Smooth muscle cell (in vitro differentiated cells): ENCODE measurements at regions not wholly inside any gene's neighbourhood (a gene's known extent, or its start where the extent isn't known, plus 50 kb on each side); places are given as distances from the start of the nearest gene placed in this dataset.

Source experiments
- DNase-seq: peaks from one replicate; lab custom pipeline; 2025; ENCODE audit not compliant: unreplicated experiment; lab: John Stamatoyannopoulos, UW
- H2AFZ ChIP-seq: fragments of 200-600 bp; sonication (generic); 2 replicates; pipeline ENCODE4 v1.6.0; 2016; ENCODE audit warnings: antibody characterized with exemption, low read depth, mild to moderate bottlenecking
- H3F3A ChIP-seq: fragments of 200-600 bp; sonication (generic); 2 replicates; pipeline ENCODE4 v1.6.0; 2017; ENCODE audit warnings: antibody characterized with exemption, low read depth
- H3K27ac ChIP-seq: fragments of 200-600 bp; sonication (generic); 2 replicates; pipeline ENCODE4 v1.5.1; 2016; ENCODE audit warnings: low read depth, mild to moderate bottlenecking
- H3K27me3 ChIP-seq: fragments of 200-600 bp; sonication (generic); 2 replicates; pipeline ENCODE4 v1.6.1; 2016; ENCODE audit warnings: low read depth, mild to moderate bottlenecking
- H3K36me3 ChIP-seq: fragments of 200-600 bp; sonication (generic); 2 replicates; pipeline ENCODE4 v1.5.1; 2016; ENCODE audit warnings: low read depth
- H3K4me1 ChIP-seq: fragments of 200-600 bp; sonication (generic); 2 replicates; pipeline ENCODE4 v1.5.1; 2016; ENCODE audit warnings: low read depth
- H3K4me2 ChIP-seq: fragments of 200-600 bp; sonication (generic); 2 replicates; pipeline ENCODE4 v1.6.0; 2016; ENCODE audit warnings: mild to moderate bottlenecking
- H3K4me3 ChIP-seq: fragments of 200-600 bp; sonication (generic); 2 replicates; pipeline ENCODE4 v1.5.1; 2016; ENCODE audit warnings: mild to moderate bottlenecking
- H3K79me2 ChIP-seq: fragments of 200-600 bp; sonication (generic); 2 replicates; pipeline ENCODE4 v1.6.0; 2016; ENCODE audit warnings: low read depth, mild to moderate bottlenecking
- H3K9ac ChIP-seq: fragments of 200-600 bp; sonication (generic); 2 replicates; pipeline ENCODE4 v1.6.0; 2016; ENCODE audit warnings: low read depth
- H3K9me3 ChIP-seq: fragments of 200-600 bp; sonication (generic); replicated peaks from 2 replicates; pipeline ENCODE4 v1.5.1; 2016; ENCODE audit warnings: low read depth
- H4K20me1 ChIP-seq: fragments of 200-600 bp; sonication (generic); 2 replicates; pipeline ENCODE4 v1.6.0; 2016; ENCODE audit warnings: low read depth
- WGBS: methylation state at CpG from one replicate; pipeline ENCODE4 v1.1.7; 2016; ENCODE audit warnings: low lambda C conversion rate; 5-methylcytosine and 5-hydroxymethylcytosine counted together
- TF ChIP-seq, protein P1 (sequence below): fragments of 200-600 bp; sonication (generic); IDR thresholded peaks from 2 replicates; pipeline ENCODE4 v1.5.1; 2017; ENCODE audit warnings: borderline replicate concordance, mild to moderate bottlenecking, antibody characterized with exemption; ENCODE audit not compliant: insufficient read depth, poor library complexity, severe bottlenecking

DNA sequence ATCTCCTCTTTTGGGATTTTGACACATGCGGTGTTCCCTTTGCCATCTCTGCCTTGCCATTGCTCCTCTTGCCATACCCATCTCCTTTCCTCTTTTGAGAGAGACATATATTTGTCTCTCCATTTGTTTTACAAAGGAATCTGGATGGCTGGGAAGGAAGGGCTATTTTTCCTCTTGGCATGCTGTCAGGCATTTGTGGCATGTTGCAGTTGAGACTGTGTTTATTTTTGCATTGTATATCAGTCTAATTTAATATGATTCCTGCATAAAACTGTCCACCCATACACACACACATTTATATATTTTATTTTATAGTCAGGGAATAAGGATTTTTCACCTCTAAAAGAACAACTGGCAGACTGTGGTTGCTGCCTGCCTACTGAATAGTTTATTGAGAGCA is 1105.8 kb upstream of the SEMA6A start:
- Histone ChIP-seq H3K9me3 (no peaks in the 10 kb centered on the region), H3K27ac (no peak overlapping the region), H4K20me1 (no peaks in the 10 kb centered on the region), H3K9ac (no peak overlapping the region), H3K4me2 (no peak overlapping the region), H3K4me1 (no peaks in the 10 kb centered on the region), H3K27me3 (no peaks in the 10 kb centered on the region), H3K4me3 (no peak overlapping the region), H3F3A (no peaks in the 10 kb centered on the region), H2AFZ (no peak overlapping the region), H3K36me3 (no peaks in the 10 kb centered on the region), H3K79me2 (no peaks in the 10 kb centered on the region)
- no peak for DNase-seq
- TF ChIP-seq, protein P1, sequence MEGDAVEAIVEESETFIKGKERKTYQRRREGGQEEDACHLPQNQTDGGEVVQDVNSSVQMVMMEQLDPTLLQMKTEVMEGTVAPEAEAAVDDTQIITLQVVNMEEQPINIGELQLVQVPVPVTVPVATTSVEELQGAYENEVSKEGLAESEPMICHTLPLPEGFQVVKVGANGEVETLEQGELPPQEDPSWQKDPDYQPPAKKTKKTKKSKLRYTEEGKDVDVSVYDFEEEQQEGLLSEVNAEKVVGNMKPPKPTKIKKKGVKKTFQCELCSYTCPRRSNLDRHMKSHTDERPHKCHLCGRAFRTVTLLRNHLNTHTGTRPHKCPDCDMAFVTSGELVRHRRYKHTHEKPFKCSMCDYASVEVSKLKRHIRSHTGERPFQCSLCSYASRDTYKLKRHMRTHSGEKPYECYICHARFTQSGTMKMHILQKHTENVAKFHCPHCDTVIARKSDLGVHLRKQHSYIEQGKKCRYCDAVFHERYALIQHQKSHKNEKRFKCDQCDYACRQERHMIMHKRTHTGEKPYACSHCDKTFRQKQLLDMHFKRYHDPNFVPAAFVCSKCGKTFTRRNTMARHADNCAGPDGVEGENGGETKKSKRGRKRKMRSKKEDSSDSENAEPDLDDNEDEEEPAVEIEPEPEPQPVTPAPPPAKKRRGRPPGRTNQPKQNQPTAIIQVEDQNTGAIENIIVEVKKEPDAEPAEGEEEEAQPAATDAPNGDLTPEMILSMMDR = no peak
- WGBS = 95% methylated on average over 1 of the region's 1 CpG

DNA sequence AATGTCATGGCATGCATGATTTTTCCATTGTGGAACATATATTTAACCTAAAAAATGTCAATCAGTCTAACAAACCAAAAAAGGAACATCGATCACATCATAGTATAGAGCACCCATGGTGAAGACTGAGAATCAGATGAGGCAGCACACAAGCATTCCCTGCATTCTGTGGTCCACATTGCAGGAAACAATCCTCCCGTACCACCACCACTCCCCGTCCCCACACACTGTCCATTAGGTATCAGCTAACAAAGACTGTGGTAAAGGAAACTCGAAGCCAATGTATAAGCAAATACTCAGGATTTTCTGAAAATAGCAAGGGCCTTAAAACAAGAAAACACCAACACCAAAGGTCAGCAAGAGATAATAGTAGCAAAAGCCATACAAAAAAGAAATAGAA is 1104.4 kb upstream of the SEMA6A start:
- H3K4me2 ChIP-seq = no peak overlapping the region
- H3K4me1 ChIP-seq = no peaks in the 10 kb centered on the region
- H3F3A ChIP-seq = no peaks in the 10 kb centered on the region
- no peak overlapping the region for H3K4me3 ChIP-seq
- no peaks in the 10 kb centered on the region for H3K27me3 ChIP-seq
- H3K79me2 ChIP-seq = no peaks in the 10 kb centered on the region
- H3K9me3 ChIP-seq = no peaks in the 10 kb centered on the region
- no peaks in the 10 kb centered on the region for H4K20me1 ChIP-seq
- H3K36me3 ChIP-seq = no peaks in the 10 kb centered on the region
- TF ChIP-seq, protein P1 = no peak
- no peak overlapping the region for H2AFZ ChIP-seq
- no peak overlapping the region for H3K9ac ChIP-seq
- no peak for DNase-seq
- H3K27ac ChIP-seq = no peak overlapping the region
- WGBS = 85% methylated on average over 4 of the region's 4 CpGs

DNA sequence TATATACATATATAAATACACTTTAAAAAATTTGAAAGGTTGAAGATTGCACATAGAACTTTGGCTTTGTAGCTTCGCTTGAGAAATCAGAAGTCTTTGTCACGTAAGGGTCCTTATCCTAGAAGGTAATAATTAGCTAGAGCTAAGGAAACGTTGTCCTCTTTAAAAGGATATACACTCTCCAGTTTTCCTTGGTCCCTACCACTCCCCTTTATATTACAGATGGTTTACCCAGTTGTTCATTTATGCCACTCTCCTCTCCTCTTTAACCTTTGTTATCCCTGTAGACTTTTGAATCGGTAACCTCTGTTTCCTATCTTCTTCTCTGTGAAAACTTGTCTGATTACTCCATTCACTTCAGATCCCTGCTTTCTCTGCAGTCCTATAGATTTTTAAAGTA is 1101.0 kb upstream of the SEMA6A start:
- no peaks in the 10 kb centered on the region for H3K79me2 ChIP-seq
- H3K4me2 ChIP-seq = no peak overlapping the region
- H3K4me1 ChIP-seq = no peaks in the 10 kb centered on the region
- no peaks in the 10 kb centered on the region for H3F3A ChIP-seq
- no peaks in the 10 kb centered on the region for H3K9me3 ChIP-seq
- no peak overlapping the region for H2AFZ ChIP-seq
- H3K36me3 ChIP-seq = no peaks in the 10 kb centered on the region
- 94% methylated on average over 4 of the region's 4 CpGs for WGBS
- no peak for DNase-seq
- H3K9ac ChIP-seq = no peak overlapping the region
- no peaks in the 10 kb centered on the region for H4K20me1 ChIP-seq
- no peaks in the 10 kb centered on the region for H3K27me3 ChIP-seq
- no peak overlapping the region for H3K4me3 ChIP-seq
- H3K27ac ChIP-seq = no peak overlapping the region
- TF ChIP-seq, protein P1 = no peak

DNA sequence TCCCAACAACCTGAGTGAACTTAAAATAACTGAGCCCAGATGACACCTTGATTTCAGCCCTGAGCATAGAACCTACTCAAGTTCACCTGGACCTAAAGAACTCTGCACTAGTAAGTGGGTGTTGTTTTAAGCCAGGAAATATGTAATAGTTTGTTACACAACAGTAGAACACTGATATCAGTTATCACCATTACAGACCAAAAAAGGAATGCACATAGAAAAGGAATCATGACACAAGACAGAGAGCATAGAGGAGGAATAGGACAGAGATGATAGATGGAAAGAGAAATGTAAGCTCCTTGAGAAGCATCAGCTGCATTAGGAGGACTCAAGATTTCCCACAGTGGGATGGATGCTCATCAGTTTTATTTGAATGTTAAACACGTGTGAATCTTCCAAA is 1096.9 kb upstream of the SEMA6A start:
- no peak overlapping the region for H3K27ac ChIP-seq
- no peaks in the 10 kb centered on the region for H3K4me1 ChIP-seq
- 88% methylated on average over 1 of the region's 1 CpG for WGBS
- H2AFZ ChIP-seq = no peak overlapping the region
- H3K4me2 ChIP-seq = no peak overlapping the region
- H3K4me3 ChIP-seq = no peak overlapping the region
- H3K9ac ChIP-seq = no peak overlapping the region
- H3K9me3 ChIP-seq = no peaks in the 10 kb centered on the region
- no peaks in the 10 kb centered on the region for H3F3A ChIP-seq
- H3K79me2 ChIP-seq = no peaks in the 10 kb centered on the region
- no peak for DNase-seq
- H3K27me3 ChIP-seq = no peaks in the 10 kb centered on the region
- H4K20me1 ChIP-seq = no peaks in the 10 kb centered on the region
- no peaks in the 10 kb centered on the region for H3K36me3 ChIP-seq
- TF ChIP-seq, protein P1 = no peak
